Esophagus muscularis mucosa (tissue), 4 donors: ENCODE measurements at regions not wholly inside any gene's neighbourhood (a gene's known extent, or its start where the extent isn't known, plus 50 kb on each side); places are given as distances from the start of the nearest gene placed in this dataset.

ENCODE experiments used
- DNase-seq: peaks from one replicate; pipeline ENCODE4 v3.0.0-alpha.2; 2017; ENCODE audit errors: extremely low spot score
- H3K27ac ChIP-seq, 4 donors: fragments of 200-600 bp; sonication (generic); replicated peaks in 1 of 4; 1 replicate in 3 of 4; 2 replicates in 1 of 4; pipeline ENCODE4 v1.5.1; 2016 to 2019; ENCODE audit warnings: mild to moderate bottlenecking in 1 of 4
- H3K27me3 ChIP-seq, 4 donors: fragments of 200-600 bp; sonication (generic); one replicate each; pipeline versions ENCODE4 v1.5.1 to v1.6.0; 2016 to 2019
- H3K36me3 ChIP-seq, 4 donors: fragments of 200-600 bp; sonication (generic); one replicate each; pipeline ENCODE4 v1.5.1; 2016 to 2019
- H3K4me1 ChIP-seq, 4 donors: fragments of 200-600 bp; sonication (generic); one replicate each; pipeline ENCODE4 v1.5.1; 2016 to 2019
- H3K4me3 ChIP-seq, 4 donors: fragments of 200-600 bp; sonication (generic); 1 replicate in 2 of 4; 2 replicates in 2 of 4; pipeline ENCODE4 v1.5.1; 2016 to 2019; ENCODE audit warnings: mild to moderate bottlenecking in 4 of 4, moderate library complexity in 1 of 4
- H3K9me3 ChIP-seq, 4 donors: fragments of 200-600 bp; sonication (generic); 1 replicate in 3 of 4; 2 replicates in 1 of 4; pipeline ENCODE4 v1.5.1; 2016 to 2019
- EP300 ChIP-seq: sonication (generic); formaldehyde crosslinking; IDR thresholded peaks from one replicate; pipeline ENCODE4 v1.6.1; 2017; ENCODE audit warnings: antibody characterized with exemption
- POLR2A ChIP-seq: fragments of 450-650 bp; IDR thresholded peaks from one replicate; pipeline ENCODE4 v1.6.1; 2017; ENCODE audit warnings: antibody characterized with exemption, moderate library complexity, mild to moderate bottlenecking, low read depth
- POLR2AphosphoS5 ChIP-seq, 2 donors: sonication (generic); formaldehyde crosslinking; IDR thresholded peaks; one replicate each; pipeline ENCODE4 v1.6.1; 2017; ENCODE audit warnings: antibody characterized with exemption in 2 of 2
- WGBS: methylation state at CpG from one replicate; pipeline ENCODE4 v1.1.5; 2018; 5-methylcytosine and 5-hydroxymethylcytosine counted together
- intact Hi-C: fragments of 100-400 bp; cut with DNase I; formaldehyde crosslinking; loops from one replicate; pipeline ENCODE4 v1.15.1; 2023
- TF ChIP-seq, protein P1 (sequence below), 3 experiments: fragments of 200-600 bp in 2 of 3; fragments of 450-650 bp in 1 of 3; sonication (generic) in 2 of 3; IDR thresholded peaks; one replicate each; pipeline ENCODE4 v1.5.1; 2017 to 2019; ENCODE audit warnings: antibody characterized with exemption in 3 of 3, mild to moderate bottlenecking in 2 of 3, moderate library complexity in 1 of 3

DNA sequence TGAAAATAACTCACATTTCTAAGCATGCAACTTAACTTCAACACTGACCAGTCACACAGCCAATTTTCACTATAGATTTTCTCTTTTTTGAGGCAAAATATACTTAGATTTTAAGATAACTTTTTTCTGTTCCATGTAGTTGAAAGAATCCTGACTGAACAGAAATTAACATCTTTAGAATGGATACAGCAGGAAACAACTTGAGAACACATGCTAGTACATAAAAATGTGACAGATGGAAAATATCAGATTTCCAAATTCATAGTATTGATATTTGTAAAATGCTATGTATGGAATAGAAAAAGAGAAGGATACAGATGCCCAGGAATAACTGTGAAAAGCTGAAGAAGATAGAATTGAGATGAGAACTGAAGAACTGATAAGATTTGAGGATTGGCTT lies 1270.6 kb downstream of the KCNT2 start:
- DNase-seq = no peak
- Histone ChIP-seq H3K4me3 (no peak overlapping the region), H3K9me3 (no peaks in the 10 kb centered on the region), H3K27ac (no peak overlapping the region), H3K4me1 (no peaks in the 10 kb centered on the region), H3K27me3 (no peaks in the 10 kb centered on the region), H3K36me3 (no peaks in the 10 kb centered on the region)
- TF ChIP-seq POLR2A (no peak), EP300 (no peak), POLR2AphosphoS5 (IDR thresholded peaks at IDR 0.05) (no peak)
- TF ChIP-seq, protein P1, sequence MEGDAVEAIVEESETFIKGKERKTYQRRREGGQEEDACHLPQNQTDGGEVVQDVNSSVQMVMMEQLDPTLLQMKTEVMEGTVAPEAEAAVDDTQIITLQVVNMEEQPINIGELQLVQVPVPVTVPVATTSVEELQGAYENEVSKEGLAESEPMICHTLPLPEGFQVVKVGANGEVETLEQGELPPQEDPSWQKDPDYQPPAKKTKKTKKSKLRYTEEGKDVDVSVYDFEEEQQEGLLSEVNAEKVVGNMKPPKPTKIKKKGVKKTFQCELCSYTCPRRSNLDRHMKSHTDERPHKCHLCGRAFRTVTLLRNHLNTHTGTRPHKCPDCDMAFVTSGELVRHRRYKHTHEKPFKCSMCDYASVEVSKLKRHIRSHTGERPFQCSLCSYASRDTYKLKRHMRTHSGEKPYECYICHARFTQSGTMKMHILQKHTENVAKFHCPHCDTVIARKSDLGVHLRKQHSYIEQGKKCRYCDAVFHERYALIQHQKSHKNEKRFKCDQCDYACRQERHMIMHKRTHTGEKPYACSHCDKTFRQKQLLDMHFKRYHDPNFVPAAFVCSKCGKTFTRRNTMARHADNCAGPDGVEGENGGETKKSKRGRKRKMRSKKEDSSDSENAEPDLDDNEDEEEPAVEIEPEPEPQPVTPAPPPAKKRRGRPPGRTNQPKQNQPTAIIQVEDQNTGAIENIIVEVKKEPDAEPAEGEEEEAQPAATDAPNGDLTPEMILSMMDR (IDR thresholded peaks at IDR 0.05) = no peak
- intact Hi-C loops = no loop called here

DNA sequence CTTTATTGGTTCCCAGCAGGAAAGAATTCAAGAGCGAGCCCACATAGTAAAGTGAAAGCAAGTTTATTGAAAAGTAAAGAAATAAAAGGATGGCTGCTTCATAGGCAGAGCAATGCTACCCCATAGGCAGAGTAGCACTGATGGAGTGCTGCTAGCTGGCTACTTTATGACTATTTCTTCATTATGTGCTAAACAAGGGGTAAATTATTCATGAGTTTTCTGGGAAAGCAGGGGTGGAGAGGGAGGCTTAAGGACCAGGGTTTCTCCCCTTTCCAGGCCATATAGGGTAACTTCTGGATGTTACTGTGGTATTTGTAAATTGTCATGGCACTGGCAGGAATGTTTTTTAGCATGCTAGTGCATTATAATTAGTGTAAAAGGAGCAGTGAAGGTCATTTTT lies 1271.4 kb downstream of the KCNT2 start:
- no peaks in the 10 kb centered on the region for H3K4me1 ChIP-seq
- no peak overlapping the region for H3K27ac ChIP-seq
- H3K36me3 ChIP-seq = no peaks in the 10 kb centered on the region
- TF ChIP-seq, protein P1 (IDR thresholded peaks at IDR 0.05) = no peak
- TF ChIP-seq EP300 (no peak), POLR2A (no peak), POLR2AphosphoS5 (IDR thresholded peaks at IDR 0.05) (no peak)
- DNase-seq = no peak
- intact Hi-C loops = no loop called here
- H3K4me3 ChIP-seq = no peak overlapping the region
- 100% methylated on average over 1 of the region's 1 CpG for WGBS
- no peaks in the 10 kb centered on the region for H3K9me3 ChIP-seq
- no peaks in the 10 kb centered on the region for H3K27me3 ChIP-seq

DNA sequence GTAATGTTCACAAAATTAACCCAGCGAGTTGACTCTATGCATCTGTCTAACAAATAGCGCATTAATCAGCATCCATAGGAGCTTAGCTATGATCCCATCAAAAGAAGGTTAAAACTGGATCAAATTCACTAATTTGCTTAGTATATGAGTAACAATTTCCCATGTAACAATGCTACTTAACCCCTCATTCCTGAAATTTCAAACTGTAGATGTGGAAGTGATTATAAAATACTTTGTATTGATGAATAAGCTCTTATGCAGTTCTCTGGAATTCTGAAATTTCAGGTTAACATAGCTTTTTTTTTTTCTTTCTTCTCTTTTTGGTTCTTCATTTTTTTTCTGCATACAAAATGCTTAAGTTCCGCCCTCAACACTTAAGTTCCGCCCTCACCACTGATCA lies 1272.7 kb downstream of the KCNT2 start:
- DNase-seq = no peak
- WGBS = 88% methylated on average over 4 of the region's 4 CpGs
- Histone ChIP-seq H3K9me3 (no peaks in the 10 kb centered on the region), H3K27ac (no peak overlapping the region), H3K36me3 (no peaks in the 10 kb centered on the region), H3K27me3 (no peaks in the 10 kb centered on the region), H3K4me1 (no peaks in the 10 kb centered on the region), H3K4me3 (no peak overlapping the region)
- intact Hi-C loops = no loop called here
- TF ChIP-seq EP300 (no peak), POLR2AphosphoS5 (IDR thresholded peaks at IDR 0.05) (no peak), POLR2A (no peak)
- TF ChIP-seq, protein P1 (IDR thresholded peaks at IDR 0.05) = no peak

DNA sequence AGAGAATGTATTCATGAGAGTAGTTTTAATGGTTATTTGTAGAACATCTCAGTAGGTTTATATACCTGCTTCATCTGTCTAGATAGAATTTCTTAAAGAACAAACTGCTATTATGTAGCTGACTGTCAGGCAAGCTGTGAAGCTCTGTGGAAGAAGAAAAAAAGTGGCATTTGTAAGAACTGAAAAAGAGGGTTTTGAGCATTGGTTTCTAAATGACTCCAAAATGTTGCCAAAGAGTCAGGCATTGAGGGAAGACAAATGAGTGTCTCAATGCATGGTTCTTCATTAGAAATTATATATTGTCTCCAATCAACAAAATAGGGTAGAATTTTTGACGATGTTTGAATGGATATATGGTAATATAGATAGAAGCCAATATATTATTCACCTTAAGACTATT lies 1276.1 kb downstream of the KCNT2 start:
- 93% methylated on average over 1 of the region's 1 CpG for WGBS
- no peaks in the 10 kb centered on the region for H3K4me1 ChIP-seq

DNA sequence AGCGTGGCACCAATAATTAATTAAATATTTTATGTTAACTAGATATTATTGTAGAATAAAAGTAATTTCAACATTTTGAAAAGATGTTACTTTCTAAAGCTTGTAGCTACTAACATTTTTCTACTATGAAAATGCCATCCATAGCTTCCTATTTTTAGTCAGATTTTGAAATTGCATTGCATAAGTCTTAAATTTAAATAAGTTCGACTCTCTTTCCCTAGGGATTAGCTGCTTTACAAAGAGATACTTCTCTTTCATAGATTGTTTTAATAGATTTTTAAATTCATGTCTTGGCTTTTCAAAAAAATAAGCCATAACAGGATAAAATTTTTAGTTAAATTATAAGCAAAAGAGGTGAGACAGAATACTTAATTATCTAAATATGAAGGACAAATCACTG lies 1279.6 kb downstream of the KCNT2 start:
- TF ChIP-seq POLR2AphosphoS5 (IDR thresholded peaks at IDR 0.05) (no peak), POLR2A (no peak)
- H3K9me3 ChIP-seq = no peaks in the 10 kb centered on the region
- 75% methylated on average over 2 of the region's 2 CpGs for WGBS
- H3K4me3 ChIP-seq = no peak overlapping the region
- DNase-seq = no peak
- H3K36me3 ChIP-seq = no peaks in the 10 kb centered on the region
- intact Hi-C loops = no loop called here
- no peaks in the 10 kb centered on the region for H3K27me3 ChIP-seq
- H3K4me1 ChIP-seq = no peaks in the 10 kb centered on the region
- no peak overlapping the region for H3K27ac ChIP-seq

More for the DNA sequence above, 1276.1 kb downstream of the KCNT2 start:
- Histone ChIP-seq H3K9me3 (no peaks in the 10 kb centered on the region), H3K36me3 (no peaks in the 10 kb centered on the region), H3K27me3 (no peaks in the 10 kb centered on the region), H3K27ac (no peak overlapping the region), H3K4me3 (no peak overlapping the region)
- no peak for DNase-seq
- intact Hi-C loops = no loop called here
- TF ChIP-seq POLR2AphosphoS5 (IDR thresholded peaks at IDR 0.05) (no peak), EP300 (no peak)

DNA sequence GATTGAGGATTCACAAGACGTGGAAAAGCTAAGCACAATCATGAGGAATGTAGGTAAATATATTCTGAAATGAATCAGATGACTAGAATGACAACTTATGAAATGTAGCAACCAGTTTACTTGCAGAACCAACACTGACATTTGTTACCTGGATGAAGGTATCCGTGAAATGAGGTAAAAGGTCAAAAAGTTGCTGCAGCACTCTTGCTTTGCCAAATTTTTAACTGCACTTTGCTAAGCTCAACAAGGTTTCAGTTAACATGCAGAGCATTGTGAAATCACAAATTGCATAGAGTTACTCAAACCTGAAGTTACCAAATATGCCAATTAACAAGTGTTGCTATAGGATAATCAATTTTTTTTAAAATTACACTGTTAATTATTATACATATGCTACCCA lies 1280.1 kb downstream of the KCNT2 start:
- no peak for DNase-seq
- Histone ChIP-seq H3K4me1 (no peaks in the 10 kb centered on the region), H3K9me3 (no peaks in the 10 kb centered on the region), H3K27me3 (no peaks in the 10 kb centered on the region), H3K4me3 (no peak overlapping the region), H3K27ac (no peak overlapping the region), H3K36me3 (no peaks in the 10 kb centered on the region)
- TF ChIP-seq POLR2AphosphoS5 (IDR thresholded peaks at IDR 0.05) = no peak
- no peak for TF ChIP-seq POLR2A
- TF ChIP-seq, protein P1 (IDR thresholded peaks at IDR 0.05) = no peak
- no peak for TF ChIP-seq EP300
- intact Hi-C loops = no loop called here
- WGBS = 26% methylated on average over 2 of the region's 2 CpGs
